ENCODE measurements at regions not wholly inside any gene's neighbourhood (a gene's known extent, or its start where the extent isn't known, plus 50 kb on each side); places are given as distances from the start of the nearest gene placed in this dataset.

- Histone ChIP-seq H3K9me1 (replicated peaks; ENCODE audit: control insufficient read depth, extremely low read depth, insufficient read depth, low read length) (no peaks in the 10 kb centered on the region), H3K9ac (replicated peaks; ENCODE audit: extremely low read depth, insufficient read depth, low read length) (no peak overlapping the region), H3K36me3 (ENCODE audit: control insufficient read depth in 2 of 2, extremely low read depth in 1 of 2, insufficient read depth in 2 of 2, low read length in 2 of 2) (no peaks in the 10 kb centered on the region), H3K27ac (ENCODE audit: insufficient read depth, low read depth, low read length) (no peak overlapping the region), H2AFZ (ENCODE audit: low read depth, low read length) (no peak overlapping the region), H4K20me1 (replicated peaks; ENCODE audit: control insufficient read depth, extremely low read depth, insufficient read depth, low read length) (no peaks in the 10 kb centered on the region), H3K4me2 (ENCODE audit: insufficient read depth, low read length) (no peak overlapping the region), H3K27me3 (ENCODE audit: control insufficient read depth in 2 of 2, insufficient read depth in 2 of 2, low read length in 2 of 2) (no peaks in the 10 kb centered on the region), H3K4me3 (replicated peaks in 1 of 3; ENCODE audit: insufficient read depth in 1 of 3, low read depth in 1 of 3, low read length in 3 of 3) (no peak overlapping the region), H3K4me1 (ENCODE audit: control insufficient read depth, extremely low read depth, insufficient read depth, low read length) (no peaks in the 10 kb centered on the region), H3K9me3 (replicated peaks; ENCODE audit: control insufficient read depth, insufficient read depth, low read length) (no peaks in the 10 kb centered on the region), H3K79me2 (ENCODE audit: control insufficient read depth, insufficient read depth, low read length) (no peaks in the 10 kb centered on the region)
- no peak for FAIRE-seq
- no peak for DNase-seq (ENCODE audit: low read depth, low spot score)
- CTCF ChIA-PET: no interaction called here
- no TSS peak for BruUV-seq (replicated peaks)
- TF ChIP-seq MYC (IDR thresholded peaks at IDR 0.05; ENCODE audit: low read depth, low read length) (no peak), EZH2 (IDR thresholded peaks at IDR 0.05; ENCODE audit: borderline replicate concordance, low read depth, low read length, severe bottlenecking) (no peak), GATA2 (IDR thresholded peaks at IDR 0.05; ENCODE audit: insufficient read depth, insufficient read length, low read depth, low read length) (no peak), FOS (IDR thresholded peaks at IDR 0.05; ENCODE audit: borderline replicate concordance, insufficient read depth, low read length) (no peak), JUN (IDR thresholded peaks at IDR 0.05; ENCODE audit: borderline replicate concordance, insufficient read depth, insufficient read length, low read depth) (no peak), POLR2A (IDR thresholded peaks at IDR 0.05; ENCODE audit: low read depth, low read length) (no peak), MAX (IDR thresholded peaks at IDR 0.05; ENCODE audit: insufficient read depth, insufficient read length) (no peak), CTCF (IDR thresholded peaks at IDR 0.05; ENCODE audit: extremely low read depth in 1 of 2, insufficient read depth in 1 of 2, low read depth in 1 of 2, low read length in 2 of 2) (no peak), POLR2AphosphoS5 (IDR thresholded peaks at IDR 0.05; ENCODE audit: insufficient read depth, low read depth, low read length) (no peak)
- POLR2A ChIA-PET: no interaction called here
- dilution Hi-C loops (cut with MboI; ENCODE audit: extremely low pct_ligation_motif_present, low sequenced_read_pairs): no loop called here
- intact Hi-C loops (cut with micrococcal nuclease): no loop called here
Observed at GRCh38 chr10:128701837-128702236, 575.6 kb upstream of the MKI67 start.
